ENCODE measurements at regions not wholly inside any gene's neighbourhood (a gene's known extent, or its start where the extent isn't known, plus 50 kb on each side); places are given as distances from the start of the nearest gene placed in this dataset.

DNA sequence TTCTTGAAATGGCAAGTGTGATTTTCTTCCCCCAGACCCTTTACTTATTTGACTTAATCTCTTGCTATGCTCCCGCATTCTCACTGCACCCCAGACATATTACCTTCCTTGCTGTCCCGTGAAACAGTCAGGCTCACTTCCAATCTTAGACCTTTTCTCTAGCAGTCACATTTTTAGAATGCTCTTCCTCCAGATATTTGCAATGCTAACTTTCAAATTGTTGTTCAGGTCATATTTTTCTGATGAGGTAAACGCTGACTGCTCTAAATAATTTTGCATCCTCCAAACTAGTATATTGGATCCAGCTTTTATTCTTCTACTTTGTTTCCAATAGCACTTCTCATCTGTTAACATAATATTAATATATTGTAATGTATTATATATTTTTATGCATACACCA is 648.2 kb upstream of the NEGR1 start:
- intact Hi-C loops (cut with DNase I): no loop called here
- Histone ChIP-seq H3K36me3 (no peaks in the 10 kb centered on the region), H3K9me3 (no peaks in the 10 kb centered on the region), H3K27ac (no peak overlapping the region), H3K4me3 (no peak overlapping the region), H3K27me3 (no peaks in the 10 kb centered on the region), H3K4me1 (no peaks in the 10 kb centered on the region)
- ATAC-seq (no peak), DNase-seq (no peak)
- TF ChIP-seq, protein P1, sequence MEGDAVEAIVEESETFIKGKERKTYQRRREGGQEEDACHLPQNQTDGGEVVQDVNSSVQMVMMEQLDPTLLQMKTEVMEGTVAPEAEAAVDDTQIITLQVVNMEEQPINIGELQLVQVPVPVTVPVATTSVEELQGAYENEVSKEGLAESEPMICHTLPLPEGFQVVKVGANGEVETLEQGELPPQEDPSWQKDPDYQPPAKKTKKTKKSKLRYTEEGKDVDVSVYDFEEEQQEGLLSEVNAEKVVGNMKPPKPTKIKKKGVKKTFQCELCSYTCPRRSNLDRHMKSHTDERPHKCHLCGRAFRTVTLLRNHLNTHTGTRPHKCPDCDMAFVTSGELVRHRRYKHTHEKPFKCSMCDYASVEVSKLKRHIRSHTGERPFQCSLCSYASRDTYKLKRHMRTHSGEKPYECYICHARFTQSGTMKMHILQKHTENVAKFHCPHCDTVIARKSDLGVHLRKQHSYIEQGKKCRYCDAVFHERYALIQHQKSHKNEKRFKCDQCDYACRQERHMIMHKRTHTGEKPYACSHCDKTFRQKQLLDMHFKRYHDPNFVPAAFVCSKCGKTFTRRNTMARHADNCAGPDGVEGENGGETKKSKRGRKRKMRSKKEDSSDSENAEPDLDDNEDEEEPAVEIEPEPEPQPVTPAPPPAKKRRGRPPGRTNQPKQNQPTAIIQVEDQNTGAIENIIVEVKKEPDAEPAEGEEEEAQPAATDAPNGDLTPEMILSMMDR (IDR thresholded peaks at IDR 0.05): no peak

DNA sequence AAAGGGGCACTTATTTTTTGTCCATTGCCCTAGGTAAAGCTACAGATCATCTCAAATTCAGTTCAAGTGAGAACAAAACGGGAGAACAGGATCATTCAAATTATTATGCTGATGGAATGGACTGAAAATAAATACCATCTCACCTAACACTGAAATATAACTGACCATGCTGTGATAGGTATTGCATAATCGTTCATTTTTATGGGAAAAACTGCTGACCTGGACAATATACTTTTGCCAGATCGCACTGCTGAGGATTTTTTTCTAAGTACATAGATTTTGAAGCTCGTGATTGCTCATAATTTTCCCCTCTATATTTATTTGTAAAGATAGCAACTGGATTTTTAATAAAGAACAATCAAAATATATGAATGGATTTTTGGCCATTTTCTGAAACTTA is 636.6 kb upstream of the NEGR1 start:
- TF ChIP-seq, protein P1 (IDR thresholded peaks at IDR 0.05): no peak
- Histone ChIP-seq H3K36me3 (no peaks in the 10 kb centered on the region), H3K27me3 (no peaks in the 10 kb centered on the region), H3K4me3 (no peak overlapping the region), H3K9me3 (no peaks in the 10 kb centered on the region), H3K4me1 (no peaks in the 10 kb centered on the region), H3K27ac (no peak overlapping the region)
- intact Hi-C loops (cut with DNase I): no loop called here
- DNase-seq: no peak
- no peak for ATAC-seq

- Histone ChIP-seq H3K4me1 (no peaks in the 10 kb centered on the region), H3K27me3 (no peaks in the 10 kb centered on the region), H3K9me3 (no peaks in the 10 kb centered on the region), H3K36me3 (no peaks in the 10 kb centered on the region), H3K27ac (no peak overlapping the region), H3K4me3 (no peak overlapping the region)
- DNase-seq: no peak
- no peak for ATAC-seq
- intact Hi-C loops (cut with DNase I): no loop called here
- TF ChIP-seq, protein P1 (IDR thresholded peaks at IDR 0.05): no peak
These were observed 635.6 kb upstream of the NEGR1 start for GRCh38 chr1:72917920-72918319.

DNA sequence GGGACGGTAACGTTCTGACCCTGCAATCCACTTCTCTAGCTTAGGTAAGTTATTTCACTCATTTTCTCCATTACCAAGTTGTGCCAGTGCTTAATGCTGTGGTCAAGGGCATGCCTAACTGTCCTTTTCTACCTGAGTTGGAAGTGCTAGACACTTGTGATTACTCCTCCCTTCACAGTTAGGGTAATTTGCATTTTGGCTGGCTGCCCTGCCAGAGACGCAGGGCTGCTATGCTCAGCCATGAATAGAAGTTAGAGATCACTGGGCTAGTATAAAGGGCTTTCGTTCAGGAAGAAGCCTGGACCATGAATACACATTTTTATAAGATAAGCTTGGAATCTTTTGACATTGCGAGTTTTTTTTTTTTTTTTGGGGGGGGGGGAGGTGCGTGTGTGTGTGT is 633.2 kb upstream of the NEGR1 start:
- no peak overlapping the region for H3K4me3 ChIP-seq
- ATAC-seq: no peak

GRCh38 chr1:72911656-72912055 is 629.3 kb upstream of the NEGR1 start:
- Histone ChIP-seq H3K36me3 (no peaks in the 10 kb centered on the region), H3K27ac (no peak overlapping the region), H3K4me3 (no peak overlapping the region), H3K4me1 (no peaks in the 10 kb centered on the region), H3K27me3 (no peaks in the 10 kb centered on the region), H3K9me3 (no peaks in the 10 kb centered on the region)
- TF ChIP-seq, protein P1 (IDR thresholded peaks at IDR 0.05): no peak
- ATAC-seq (no peak), DNase-seq (no peak)
- intact Hi-C loops (cut with DNase I): no loop called here

More for the DNA sequence above, 633.2 kb upstream of the NEGR1 start:
- intact Hi-C loops (cut with DNase I): no loop called here
- Histone ChIP-seq H3K36me3 (no peaks in the 10 kb centered on the region), H3K27ac (no peak overlapping the region), H3K9me3 (no peaks in the 10 kb centered on the region), H3K4me1 (no peaks in the 10 kb centered on the region), H3K27me3 (no peaks in the 10 kb centered on the region)
- TF ChIP-seq, protein P1 (IDR thresholded peaks at IDR 0.05): no peak
- no peak for DNase-seq

DNA sequence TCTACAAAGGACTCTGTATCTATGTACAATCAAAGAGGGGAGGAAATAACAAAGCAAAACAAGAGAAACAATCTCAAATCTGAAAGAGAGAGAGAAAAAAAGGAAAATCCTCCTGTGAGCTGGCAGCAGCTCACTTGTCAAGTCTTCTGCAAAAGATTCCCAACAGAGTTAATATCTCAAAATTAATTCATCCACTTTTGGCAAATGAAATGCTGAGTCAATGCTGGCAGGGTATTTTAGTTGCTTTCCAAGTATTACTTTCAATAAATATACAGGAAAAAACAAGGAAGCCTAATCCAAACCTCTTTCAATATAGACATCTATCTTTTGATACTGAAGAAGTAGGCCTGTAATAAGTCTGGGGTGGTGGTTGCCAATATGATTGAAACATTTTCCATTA is 613.9 kb upstream of the NEGR1 start:
- H3K36me3 ChIP-seq: no peaks in the 10 kb centered on the region
- H3K27ac ChIP-seq: no peak overlapping the region
- no peaks in the 10 kb centered on the region for H3K4me1 ChIP-seq
- H3K4me3 ChIP-seq: no peak overlapping the region
- TF ChIP-seq, protein P1 (IDR thresholded peaks at IDR 0.05): no peak
- no peaks in the 10 kb centered on the region for H3K9me3 ChIP-seq
- intact Hi-C loops (cut with DNase I): no loop called here
- DNase-seq (no peak), ATAC-seq (no peak)
- no peaks in the 10 kb centered on the region for H3K27me3 ChIP-seq
